CD14-positive monocyte (primary cell): ENCODE measurements at regions not wholly inside any gene's neighbourhood (a gene's known extent, or its start where the extent isn't known, plus 50 kb on each side); places are given as distances from the start of the nearest gene placed in this dataset.
"Not testable (repeated sequence)": the region's sequence is repeated elsewhere in the genome, so short reads cannot be mapped to it uniquely, and the experiment has no call there.

Experiments used
- DNase-seq, 3 donors: peaks; one replicate each; pipeline ENCODE4 v3.0.0-alpha.2; 2011 to 2022
- H2AFZ ChIP-seq: 2 replicates; pipeline ENCODE4 v1.6.0; 2012; ENCODE audit warnings: mild to moderate bottlenecking, low read depth, low read length, inconsistent platforms; ENCODE audit not compliant: insufficient read depth, poor library complexity, severe bottlenecking
- H3K27ac ChIP-seq, 2 donors: 1 replicate in 1 of 2; 2 replicates in 1 of 2; pipeline ENCODE4 v1.5.1; 2012 to 2013; ENCODE audit warnings: low read length in 2 of 2, control low read depth in 1 of 2, inconsistent platforms in 1 of 2, low read depth in 1 of 2, mild to moderate bottlenecking in 1 of 2
- H3K27me3 ChIP-seq, 2 donors: one replicate each; pipeline versions ENCODE4 v1.6.0 to v1.6.1; 2011 to 2013; ENCODE audit warnings: low read length in 2 of 2; ENCODE audit not compliant: control insufficient read depth in 2 of 2, insufficient read depth in 2 of 2
- H3K36me3 ChIP-seq, 2 donors: replicated peaks in 1 of 2; 1 replicate in 1 of 2; 2 replicates in 1 of 2; pipeline versions ENCODE4 v1.5.1 to v1.6.1; 2012 to 2013; ENCODE audit warnings: low read length in 2 of 2, control low read depth in 1 of 2, inconsistent platforms in 1 of 2, mild to moderate bottlenecking in 1 of 2; ENCODE audit not compliant: insufficient read depth in 2 of 2, control insufficient read depth in 1 of 2
- H3K4me1 ChIP-seq, 2 donors: 1 replicate in 1 of 2; 2 replicates in 1 of 2; pipeline versions ENCODE4 v1.5.1 to v1.6.1; 2012 to 2013; ENCODE audit warnings: low read length in 2 of 2, control low read depth in 1 of 2, inconsistent platforms in 1 of 2, mild to moderate bottlenecking in 1 of 2, moderate library complexity in 1 of 2; ENCODE audit not compliant: insufficient read depth in 2 of 2, control insufficient read depth in 1 of 2
- H3K4me2 ChIP-seq: replicated peaks from 2 replicates; pipeline ENCODE3; 2012; ENCODE audit warnings: low read length, moderate library complexity, mild to moderate bottlenecking; ENCODE audit not compliant: poor library complexity, severe bottlenecking; ENCODE audit errors: extremely low read depth
- H3K4me3 ChIP-seq, 3 experiments: fragments of 200-600 bp in 1 of 3; sonication (generic) in 1 of 3; replicated peaks in 1 of 3; 1 replicate in 2 of 3; 2 replicates in 1 of 3; pipeline ENCODE4 v1.5.1; 2011 to 2013; ENCODE audit warnings: low read length in 3 of 3, mild to moderate bottlenecking in 3 of 3, control low read depth in 2 of 3, low read depth in 2 of 3, inconsistent platforms in 1 of 3, moderate library complexity in 1 of 3
- H3K79me2 ChIP-seq: 2 replicates; pipeline ENCODE4 v1.6.0; 2012; ENCODE audit warnings: mild to moderate bottlenecking, control low read depth, inconsistent platforms, low read length, moderate library complexity; ENCODE audit not compliant: insufficient read depth
- H3K9ac ChIP-seq: 2 replicates; pipeline ENCODE4 v1.6.0; 2017; ENCODE audit warnings: low read length, mild to moderate bottlenecking; ENCODE audit not compliant: insufficient read depth, poor library complexity, severe bottlenecking
- H3K9me3 ChIP-seq, 2 donors: replicated peaks in 1 of 2; 1 replicate in 1 of 2; 2 replicates in 1 of 2; pipeline versions ENCODE4 v1.5.1 to v1.6.1; 2012 to 2013; ENCODE audit warnings: low read length in 2 of 2, control low read depth in 1 of 2; ENCODE audit not compliant: control insufficient read depth in 1 of 2, insufficient read depth in 1 of 2
- H4K20me1 ChIP-seq: 2 replicates; pipeline ENCODE4 v1.6.0; 2012; ENCODE audit warnings: mild to moderate bottlenecking, low read length, control low read depth, moderate library complexity; ENCODE audit not compliant: insufficient read depth
- H3K27ac Mint-ChIP-seq, 7 donors: one replicate each; pipeline ENCODE4 v1.8.0; 2020; ENCODE audit warnings: mild to moderate bottlenecking in 7 of 7, mixed read lengths in 7 of 7, moderate library complexity in 6 of 7, inconsistent platforms in 2 of 7
- H3K27me3 Mint-ChIP-seq, 3 donors: one replicate each; pipeline ENCODE4 v1.8.0; 2021 to 2022; ENCODE audit warnings: low read depth in 3 of 3, mild to moderate bottlenecking in 3 of 3, mixed read lengths in 3 of 3, moderate library complexity in 3 of 3, inconsistent platforms in 1 of 3
- H3K36me3 Mint-ChIP-seq, 2 donors: one replicate each; pipeline ENCODE4 v1.8.0; 2020; ENCODE audit warnings: mixed read lengths in 2 of 2, inconsistent platforms in 1 of 2, mild to moderate bottlenecking in 1 of 2
- H3K4me1 Mint-ChIP-seq: one replicate; pipeline ENCODE4 v1.8.0; 2020; ENCODE audit warnings: mild to moderate bottlenecking, mixed read lengths
- H3K4me3 Mint-ChIP-seq, 2 donors: one replicate each; pipeline ENCODE4 v1.8.0; 2020; ENCODE audit warnings: mild to moderate bottlenecking in 2 of 2, mixed read lengths in 2 of 2, moderate library complexity in 1 of 2
- H3K9me3 Mint-ChIP-seq, 7 donors: one replicate each; pipeline ENCODE4 v1.8.0; 2020 to 2022; ENCODE audit warnings: mixed read lengths in 7 of 7, mild to moderate bottlenecking in 6 of 7, moderate library complexity in 6 of 7, inconsistent platforms in 2 of 7
- CTCF ChIP-seq: fragments of 200-600 bp; IDR thresholded peaks from one replicate; pipeline ENCODE4 v1.8.0; 2022; ENCODE audit warnings: antibody characterized with exemption, mild to moderate bottlenecking
- WGBS: methylation state at CpG from one replicate; pipeline ENCODE4 v1.1.5; 2013; ENCODE audit warnings: missing lambda C conversion rate; ENCODE audit not compliant: insufficient coverage; 5-methylcytosine and 5-hydroxymethylcytosine counted together
- intact Hi-C, 2 donors: fragments of 100-400 bp; cut with micrococcal nuclease; formaldehyde crosslinking; loops; one replicate each; pipeline versions ENCODE4 v1.15.0 to v1.15.1; 2023

- Histone ChIP-seq H3K79me2 (no peaks in the 10 kb centered on the region), H3K4me1 (no peaks in the 10 kb centered on the region), H4K20me1 (no peaks in the 10 kb centered on the region), H3K9ac (no peak overlapping the region), H3K9me3 (no peaks in the 10 kb centered on the region), H3K4me2 (no peak overlapping the region), H3K27me3 (no peaks in the 10 kb centered on the region), H3K4me3 (no peak overlapping the region), H3K27ac (no peak overlapping the region), H2AFZ (no peak overlapping the region), H3K36me3 (no peaks in the 10 kb centered on the region)
- TF ChIP-seq CTCF, result no peak
- Mint-ChIP-seq H3K36me3 (no peaks in the 10 kb centered on the region), H3K27ac (no peak overlapping the region), H3K27me3 (peaks cover 0 to 8% (median 0%) of the 10 kb centered on the region in 3 donors), H3K9me3 (peaks cover 0 to 2% (median 0%) of the 10 kb centered on the region in 7 donors), H3K4me3 (no peak overlapping the region), H3K4me1 (no peaks in the 10 kb centered on the region)
- no peak for DNase-seq
- intact Hi-C loops, result no loop called here
- 60% methylated on average over 6 of the region's 10 CpGs for WGBS
Observed at GRCh38 chr19:30066781-30067759, 125.0 kb downstream of the URI1 start.

- H2AFZ ChIP-seq, H3K27ac ChIP-seq, H3K27ac Mint-ChIP-seq, H3K79me2 ChIP-seq, H3K9me3 Mint-ChIP-seq, H3K4me1 ChIP-seq, H3K27me3 Mint-ChIP-seq, H4K20me1 ChIP-seq, H3K27me3 ChIP-seq, DNase-seq, intact Hi-C loops, H3K4me1 Mint-ChIP-seq, H3K4me3 ChIP-seq, H3K9me3 ChIP-seq, H3K36me3 ChIP-seq, H3K4me2 ChIP-seq, H3K4me3 Mint-ChIP-seq, H3K36me3 Mint-ChIP-seq, H3K9ac ChIP-seq: not testable (repeated sequence)
- WGBS, result 97% methylated on average over 2 of the region's 2 CpGs
Observed at GRCh38 chr19:30067956-30068506, 126.0 kb downstream of the URI1 start.
